Hepatocyte (in vitro differentiated cells): ENCODE measurements at regions not wholly inside any gene's neighbourhood (a gene's known extent, or its start where the extent isn't known, plus 50 kb on each side); places are given as distances from the start of the nearest gene placed in this dataset.
"Not testable (repeated sequence)": the region's sequence is repeated elsewhere in the genome, so short reads cannot be mapped to it uniquely, and the experiment has no call there.

ENCODE experiments used
- DNase-seq: peaks from one replicate; pipeline ENCODE4 v3.0.0-alpha.2; 2016; ENCODE audit warnings: low spot score
- H2AFZ ChIP-seq: fragments of 200-600 bp; sonication (generic); 2 replicates; pipeline ENCODE4 v1.6.0; 2016; ENCODE audit warnings: antibody characterized with exemption, mild to moderate bottlenecking
- H3K27ac ChIP-seq: fragments of 200-600 bp; sonication (generic); 2 replicates; pipeline ENCODE4 v1.5.1; 2016; ENCODE audit warnings: mild to moderate bottlenecking
- H3K27me3 ChIP-seq: fragments of 200-600 bp; sonication (generic); 2 replicates; pipeline ENCODE4 v1.6.1; 2016
- H3K36me3 ChIP-seq: fragments of 200-600 bp; sonication (generic); replicated peaks from 2 replicates; pipeline ENCODE4 v1.5.1; 2016; ENCODE audit warnings: low read depth; ENCODE audit not compliant: insufficient read depth
- H3K4me1 ChIP-seq: fragments of 200-600 bp; sonication (generic); 2 replicates; pipeline ENCODE4 v1.5.1; 2016; ENCODE audit warnings: mild to moderate bottlenecking, moderate library complexity; ENCODE audit not compliant: insufficient read depth
- H3K4me2 ChIP-seq: fragments of 200-600 bp; sonication (generic); 2 replicates; pipeline ENCODE4 v1.6.0; 2016
- H3K4me3 ChIP-seq: fragments of 200-600 bp; sonication (generic); 2 replicates; pipeline ENCODE4 v1.5.1; 2016; ENCODE audit warnings: mild to moderate bottlenecking
- H3K79me2 ChIP-seq: fragments of 200-600 bp; sonication (generic); 2 replicates; pipeline ENCODE4 v1.6.0; 2017; ENCODE audit warnings: mild to moderate bottlenecking
- H3K9me2 ChIP-seq: fragments of 200-600 bp; sonication (generic); replicated peaks from 2 replicates; pipeline ENCODE4 v1.6.0; 2017; ENCODE audit warnings: mild to moderate bottlenecking; ENCODE audit not compliant: insufficient read depth
- H3K9me3 ChIP-seq: fragments of 200-600 bp; sonication (generic); 2 replicates; pipeline ENCODE4 v1.5.1; 2016; ENCODE audit warnings: low read depth, mild to moderate bottlenecking
- H4K20me1 ChIP-seq: fragments of 200-600 bp; sonication (generic); 2 replicates; pipeline ENCODE4 v1.6.0; 2016; ENCODE audit warnings: mild to moderate bottlenecking; ENCODE audit not compliant: insufficient read depth, poor library complexity, severe bottlenecking
- CTCF ChIP-seq: fragments of 200-600 bp; sonication (generic); IDR thresholded peaks from 2 replicates; pipeline ENCODE4 v1.5.1; 2016; ENCODE audit warnings: antibody characterized with exemption, mild to moderate bottlenecking; ENCODE audit not compliant: poor library complexity
- EZH2 ChIP-seq: fragments of 200-600 bp; sonication (generic); IDR thresholded peaks from 2 replicates; pipeline ENCODE4 v1.6.1; 2016; ENCODE audit warnings: antibody characterized with exemption, mild to moderate bottlenecking, borderline replicate concordance
- EZH2phosphoT487 ChIP-seq: fragments of 200-600 bp; sonication (generic); IDR thresholded peaks from one replicate; pipeline ENCODE4 v1.6.1; 2018; ENCODE audit warnings: antibody characterized with exemption, mild to moderate bottlenecking, low read depth, moderate library complexity; ENCODE audit not compliant: unreplicated experiment, severe bottlenecking
- WGBS: methylation state at CpG from one replicate; pipeline ENCODE4 v1.1.6; 2016; ENCODE audit warnings: low lambda C conversion rate; ENCODE audit errors: missing lambda C conversion rate; 5-methylcytosine and 5-hydroxymethylcytosine counted together

GRCh38 chrY:12393190-12393589 is 307.8 kb upstream of the USP9Y start:
- Histone ChIP-seq H3K27ac (no peak overlapping the region), H3K4me3 (no peak overlapping the region), H3K4me1 (no peaks in the 10 kb centered on the region), H2AFZ (no peak overlapping the region), H3K4me2 (no peak overlapping the region), H3K36me3 (no peaks in the 10 kb centered on the region), H3K79me2 (no peaks in the 10 kb centered on the region), H3K9me2 (no peaks in the 10 kb centered on the region), H3K9me3 (no peaks in the 10 kb centered on the region), H3K27me3 (no peaks in the 10 kb centered on the region), H4K20me1 (no peaks in the 10 kb centered on the region)
- TF ChIP-seq EZH2phosphoT487 (no peak), EZH2 (no peak)
- no peak for DNase-seq
- WGBS: no CpG with 5 or more reads among the region's 8 CpGs

GRCh38 chrY:12395381-12396120 is 305.5 kb upstream of the USP9Y start:
- not testable (repeated sequence) for H3K27me3 ChIP-seq, H3K9me3 ChIP-seq, H3K9me2 ChIP-seq, H3K4me3 ChIP-seq, H3K4me2 ChIP-seq, H3K79me2 ChIP-seq, H3K36me3 ChIP-seq, DNase-seq, H3K4me1 ChIP-seq, H2AFZ ChIP-seq, H4K20me1 ChIP-seq, H3K27ac ChIP-seq
- no CpG with 5 or more reads among the region's 5 CpGs for WGBS

- no CpG with 5 or more reads among the region's 3 CpGs for WGBS
- Histone ChIP-seq H3K4me3 (no peak overlapping the region), H3K9me2 (no peaks in the 10 kb centered on the region), H3K36me3 (no peaks in the 10 kb centered on the region), H3K27me3 (no peaks in the 10 kb centered on the region), H2AFZ (no peak overlapping the region), H4K20me1 (no peaks in the 10 kb centered on the region), H3K79me2 (no peaks in the 10 kb centered on the region), H3K4me1 (no peaks in the 10 kb centered on the region), H3K9me3 (no peaks in the 10 kb centered on the region), H3K4me2 (no peak overlapping the region), H3K27ac (no peak overlapping the region)
- TF ChIP-seq EZH2 (no peak), CTCF (no peak), EZH2phosphoT487 (no peak)
- DNase-seq: no peak
These were observed 297.1 kb upstream of the USP9Y start for GRCh38 chrY:12403916-12404315.

- no peak for DNase-seq
- Histone ChIP-seq H4K20me1 (no peaks in the 10 kb centered on the region), H3K4me1 (no peaks in the 10 kb centered on the region), H3K4me2 (no peak overlapping the region), H3K9me3 (no peaks in the 10 kb centered on the region), H3K27ac (no peak overlapping the region), H3K27me3 (no peaks in the 10 kb centered on the region), H3K9me2 (no peaks in the 10 kb centered on the region), H3K79me2 (no peaks in the 10 kb centered on the region), H3K36me3 (no peaks in the 10 kb centered on the region), H3K4me3 (no peak overlapping the region), H2AFZ (no peak overlapping the region)
- no CpG with 5 or more reads among the region's 3 CpGs for WGBS
- TF ChIP-seq CTCF: no peak
- TF ChIP-seq EZH2: no peak
- no peak for TF ChIP-seq EZH2phosphoT487
These were observed 292.8 kb upstream of the USP9Y start for GRCh38 chrY:12408236-12408635.
